Heart left ventricle (tissue), 16 donors: ENCODE measurements at regions not wholly inside any gene's neighbourhood (a gene's known extent, or its start where the extent isn't known, plus 50 kb on each side); places are given as distances from the start of the nearest gene placed in this dataset.

Experiments used
- ATAC-seq, 4 donors: fragments of 200-7000 bp; cut with Tn5 transposase; one replicate each; pipeline ENCODE4 v1.9.1; 2020 to 2022; ENCODE audit warnings: moderate library complexity in 4 of 4, mild to moderate bottlenecking in 3 of 4, moderate number of reproducible peaks in 1 of 4
- DNase-seq, 5 donors: peaks; one replicate each; pipeline ENCODE4 v3.0.0-alpha.2; 2020
- H3K27ac ChIP-seq, 12 donors: fragments of 200-600 bp; sonication (generic) in 4 of 12; one replicate each; pipeline versions ENCODE4 v1.5.0 to v1.8.0; 2016 to 2022; ENCODE audit warnings: mild to moderate bottlenecking in 2 of 12
- H3K27me3 ChIP-seq, 9 donors: fragments of 200-600 bp; sonication (generic) in 2 of 9; one replicate each; pipeline versions ENCODE4 v1.5.1 to v1.8.0; 2016 to 2022; ENCODE audit warnings: mild to moderate bottlenecking in 3 of 9
- H3K36me3 ChIP-seq, 9 donors: fragments of 200-600 bp; sonication (generic) in 2 of 9; one replicate each; pipeline versions ENCODE4 v1.5.0 to v1.8.0; 2018 to 2022; ENCODE audit warnings: mild to moderate bottlenecking in 2 of 9
- H3K4me1 ChIP-seq, 12 donors: fragments of 200-600 bp; sonication (generic) in 4 of 12; one replicate each; pipeline versions ENCODE4 v1.5.0 to v1.8.0; 2016 to 2022; ENCODE audit warnings: mild to moderate bottlenecking in 3 of 12
- H3K4me3 ChIP-seq, 12 donors: fragments of 200-600 bp; sonication (generic) in 4 of 12; one replicate each; pipeline versions ENCODE4 v1.5.0 to v1.8.0; 2017 to 2022; ENCODE audit warnings: mild to moderate bottlenecking in 9 of 12, moderate library complexity in 4 of 12
- H3K9me3 ChIP-seq, 12 donors: fragments of 200-600 bp; sonication (generic) in 4 of 12; one replicate each; pipeline versions ENCODE4 v1.5.0 to v1.8.0; 2016 to 2022; ENCODE audit warnings: mild to moderate bottlenecking in 1 of 12
- CTCF ChIP-seq, 12 donors: fragments of 200-600 bp; sonication (generic) in 4 of 12; IDR thresholded peaks; one replicate each; pipeline versions ENCODE4 v1.5.0 to v1.8.0; 2018 to 2022; ENCODE audit warnings: antibody characterized with exemption in 12 of 12, mild to moderate bottlenecking in 5 of 12
- POLR2A ChIP-seq, 2 donors: fragments of 450-650 bp; IDR thresholded peaks; one replicate each; pipeline ENCODE4 v1.6.1; 2017; ENCODE audit warnings: antibody characterized with exemption in 2 of 2, mild to moderate bottlenecking in 2 of 2, moderate library complexity in 2 of 2
- WGBS, 4 donors: extraction: QIAGEN DNeasy Blood & Tissue Kit in 2 of 4; methylation state at CpG; one replicate each; pipeline versions ENCODE4 v1.1.5 to v1.1.7; 2013 to 2018; 5-methylcytosine and 5-hydroxymethylcytosine counted together
- intact Hi-C, 10 donors: fragments of 100-400 bp; cut with DNase I; formaldehyde crosslinking; loops; one replicate each; pipeline versions ENCODE4 v1.11.1 to v1.14.2; 2022
- donor health status: ischemic (EF 13 %, LVEDD 7.1; RV severe dilation, severe dysfunction).
- donor health status: healthy with polysubstance abuse.
- donor health status: DM: no; HTN: yes; CAD: no.
- donor health status: DM: no; HTN: no; CAD: no.
- donor health status: ischemic (EF 25% LVEDD 6.9; RV normal size, moderate dysfunction).
- donor health status: ischemic (EF 25% LVEDD 5.7; RV mildly dilated, moderate dysfunction).
- donor health status: healthy.
- donor health status: DM: yes; HTN: yes; CAD: no.
- donor health status: ischemic (EF 35%, LVEDD 5.7; RV mildly dilated, moderate dysfunction).
- donor health status: nonischemic (EF 11% LVEDD 7.7; RV severe dilation, severe dysfunction).
- donor health status: DM: yes; HTN: yes; CAD: no.
- donor health status: PGD.
- donor health status: ischemic (EF 29% LVEDD 5.4; RV normal size, mild dysfunction).
- donor health status: nonischemic (EF 23%, LVEDD 6.1; RV moderate dilation, normal function).

GRCh38 chr13:75160984-75161383 lies 321.0 kb downstream of the TBC1D4 start:
- Histone ChIP-seq H3K9me3 (peaks cover 0 to 14% (median 0%) of the 10 kb centered on the region in 12 donors), H3K36me3 (no peaks in the 10 kb centered on the region), H3K4me3 (no peak overlapping the region), H3K4me1 (no peaks in the 10 kb centered on the region), H3K27me3 (no peaks in the 10 kb centered on the region), H3K27ac (no peak overlapping the region)
- WGBS, 4 donors: 83 to 97% (median 95%) methylated on average over 1 of the region's 1 CpG
- ATAC-seq (no peak), DNase-seq (no peak)
- intact Hi-C loops: no loop called here
- TF ChIP-seq POLR2A (IDR thresholded peaks at IDR 0.05) (no peak), CTCF (IDR thresholded peaks at IDR 0.05) (no peak)

GRCh38 chr13:75154331-75154730 lies 327.6 kb downstream of the TBC1D4 start:
- Histone ChIP-seq H3K9me3 (peaks cover 0 to 14% (median 0%) of the 10 kb centered on the region in 12 donors), H3K4me1 (peaks cover 0 to 7% (median 0%) of the 10 kb centered on the region in 12 donors), H3K27me3 (no peaks in the 10 kb centered on the region), H3K4me3 (peak overlapping the region in 1 of 12 donors; percentile 1), H3K36me3 (no peaks in the 10 kb centered on the region), H3K27ac (peak overlapping the region in 1 of 12 donors; percentile 44)
- WGBS, 4 donors: 56 to 73% (median 70%) methylated on average over 4 of the region's 4 CpGs
- no peak for ATAC-seq
- no peak for DNase-seq
- TF ChIP-seq POLR2A (IDR thresholded peaks at IDR 0.05): no peak
- TF ChIP-seq CTCF (IDR thresholded peaks at IDR 0.05): no peak
- intact Hi-C loops: no loop called here

- TF ChIP-seq CTCF (IDR thresholded peaks at IDR 0.05) (no peak), POLR2A (IDR thresholded peaks at IDR 0.05) (no peak)
- intact Hi-C loops: no loop called here
- H3K27me3 ChIP-seq: no peaks in the 10 kb centered on the region
- no peak for DNase-seq
- peak in 1 of 4 donors; percentile 53 for ATAC-seq
- H3K36me3 ChIP-seq: no peaks in the 10 kb centered on the region
- peak overlapping the region in 1 of 12 donors; percentile 44 for H3K27ac ChIP-seq
- H3K4me3 ChIP-seq: peak overlapping the region in 1 of 12 donors; percentile 1
- peaks cover 0 to 7% (median 0%) of the 10 kb centered on the region in 12 donors for H3K4me1 ChIP-seq
- H3K9me3 ChIP-seq: peaks cover 0 to 14% (median 0%) of the 10 kb centered on the region in 12 donors
These were observed 328.1 kb downstream of the TBC1D4 start for GRCh38 chr13:75153834-75154233.

DNA sequence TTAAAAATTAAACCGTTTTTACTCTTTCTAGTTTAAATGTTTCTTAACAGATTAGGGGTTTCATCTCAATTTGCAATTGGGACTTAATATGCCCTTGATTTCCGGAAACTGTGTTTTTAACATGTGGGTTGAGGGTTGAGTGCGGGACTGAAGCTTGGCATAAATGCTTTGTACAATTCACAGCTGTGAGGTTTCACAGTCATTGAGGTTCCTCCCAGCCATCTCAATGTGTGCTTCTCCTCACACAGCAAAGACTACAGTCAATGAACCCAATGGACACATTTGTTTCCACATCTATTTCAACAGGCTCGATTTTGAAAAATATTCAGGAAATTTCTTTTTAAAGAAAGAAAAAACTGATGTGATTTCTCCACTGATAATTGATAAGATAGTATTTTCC lies 328.6 kb downstream of the TBC1D4 start:
- no peak overlapping the region for H3K4me3 ChIP-seq
- 63 to 76% (median 75%) methylated on average over 4 of the region's 4 CpGs for WGBS, 4 donors
- intact Hi-C loops: no loop called here
- no peaks in the 10 kb centered on the region for H3K27me3 ChIP-seq
- H3K36me3 ChIP-seq: no peaks in the 10 kb centered on the region
- DNase-seq: no peak
- peaks cover 0 to 7% (median 0%) of the 10 kb centered on the region in 12 donors for H3K4me1 ChIP-seq
- H3K27ac ChIP-seq: peak overlapping the region in 1 of 12 donors; percentile 44
- ATAC-seq: peak in 1 of 4 donors; percentile 44
- TF ChIP-seq CTCF (IDR thresholded peaks at IDR 0.05) (no peak), POLR2A (IDR thresholded peaks at IDR 0.05) (no peak)
- peaks cover 0 to 14% (median 0%) of the 10 kb centered on the region in 12 donors for H3K9me3 ChIP-seq
